SK-N-SH treated with all-trans-retinoic acid at 6 μM for 48 hours (cell line): ENCODE measurements at regions not wholly inside any gene's neighbourhood (a gene's known extent, or its start where the extent isn't known, plus 50 kb on each side); places are given as distances from the start of the nearest gene placed in this dataset.
"Not testable (repeated sequence)": the region's sequence is repeated elsewhere in the genome, so short reads cannot be mapped to it uniquely, and the experiment has no call there.

ENCODE experiments used
- ATAC-seq: fragments of 200-7000 bp; cut with Tn5 transposase; 3 replicates; pipeline ENCODE4 v1.9.1; 2020; ENCODE audit warnings: mild to moderate bottlenecking, moderate library complexity
- ARNTL ChIP-seq: fragments of 450-650 bp; formaldehyde crosslinking; IDR thresholded peaks from 2 replicates; pipeline ENCODE4 v1.5.0; 2020; ENCODE audit warnings: low read depth, mild to moderate bottlenecking, moderate library complexity, borderline replicate concordance
- BACH2 ChIP-seq: fragments of 250-450 bp; sonication (Bioruptor Pico); IDR thresholded peaks from 2 replicates; pipeline ENCODE4 v1.9.0; 2021; ENCODE audit warnings: mild to moderate bottlenecking, borderline replicate concordance
- CSDC2 ChIP-seq: fragments of 250-450 bp; sonication (Bioruptor Pico); IDR thresholded peaks from 2 replicates; pipeline ENCODE4 v1.5.0; 2020; ENCODE audit warnings: mild to moderate bottlenecking, moderate library complexity
- ESRRG ChIP-seq: fragments of 250-450 bp; sonication (Bioruptor Pico); IDR thresholded peaks from 2 replicates; pipeline ENCODE4 v1.6.1; 2021; ENCODE audit warnings: mild to moderate bottlenecking
- GLIS3 ChIP-seq: fragments of 250-450 bp; sonication (Bioruptor Pico); IDR thresholded peaks from 2 replicates; pipeline ENCODE4 v1.5.0; 2020; ENCODE audit warnings: mild to moderate bottlenecking, moderate library complexity
- ISL1 ChIP-seq: fragments of 250-450 bp; sonication (Bioruptor Pico); IDR thresholded peaks from 2 replicates; pipeline ENCODE4 v2.1.2; 2022; ENCODE audit warnings: mild to moderate bottlenecking, moderate library complexity
- OSR1 ChIP-seq: fragments of 250-450 bp; sonication (Bioruptor Pico); IDR thresholded peaks from 2 replicates; pipeline ENCODE4 v1.8.0; 2022; ENCODE audit warnings: moderate library complexity, mild to moderate bottlenecking, inconsistent platforms
- PPARA ChIP-seq: fragments of 250-450 bp; sonication (Bioruptor Pico); IDR thresholded peaks from 2 replicates; pipeline ENCODE4 v1.5.0; 2020; ENCODE audit warnings: mild to moderate bottlenecking, borderline replicate concordance
- RARB ChIP-seq: fragments of 250-450 bp; sonication (Bioruptor Pico); IDR thresholded peaks from 2 replicates; pipeline ENCODE4 v1.8.0; 2021; ENCODE audit warnings: mild to moderate bottlenecking, moderate library complexity
- SNAI2 ChIP-seq: fragments of 250-450 bp; sonication (Bioruptor Pico); IDR thresholded peaks from 2 replicates; pipeline ENCODE4 v1.5.0; 2020; ENCODE audit warnings: mild to moderate bottlenecking, moderate library complexity
- TOX ChIP-seq: fragments of 250-450 bp; sonication (Bioruptor Pico); IDR thresholded peaks from 2 replicates; pipeline ENCODE4 v1.8.0; 2021; ENCODE audit warnings: mild to moderate bottlenecking, moderate library complexity, borderline replicate concordance
- ZC3H10 ChIP-seq: fragments of 250-450 bp; sonication (Bioruptor Pico); IDR thresholded peaks from 2 replicates; pipeline ENCODE4 v1.5.1; 2021; ENCODE audit warnings: mild to moderate bottlenecking, moderate library complexity
- ZFP3 ChIP-seq: fragments of 250-450 bp; sonication (Bioruptor Pico); IDR thresholded peaks from 2 replicates; pipeline ENCODE4 v1.5.0; 2020; ENCODE audit warnings: mild to moderate bottlenecking, moderate library complexity
- ZFP30 ChIP-seq: fragments of 450-650 bp; formaldehyde crosslinking; IDR thresholded peaks from 2 replicates; pipeline ENCODE4 v1.5.0; 2022; ENCODE audit warnings: mild to moderate bottlenecking, moderate library complexity
- ZNF565 ChIP-seq: fragments of 450-650 bp; formaldehyde crosslinking; conservative IDR thresholded peaks from 2 replicates; pipeline ENCODE4 v1.5.0; 2020; ENCODE audit warnings: low read depth, mild to moderate bottlenecking, moderate library complexity
- ZNF70 ChIP-seq: fragments of 450-650 bp; formaldehyde crosslinking; IDR thresholded peaks from 2 replicates; pipeline ENCODE4 v1.5.0; 2020; ENCODE audit warnings: mild to moderate bottlenecking, moderate library complexity
- TF ChIP-seq, protein P1 (sequence below): fragments of 250-450 bp; sonication (Bioruptor Pico); IDR thresholded peaks from 2 replicates; pipeline ENCODE4 v1.5.0; 2020; ENCODE audit warnings: mild to moderate bottlenecking, moderate library complexity
- TF ChIP-seq, protein P2 (sequence below): fragments of 250-450 bp; sonication (Bioruptor Pico); IDR thresholded peaks from 2 replicates; pipeline ENCODE4 v1.8.0; 2020; ENCODE audit warnings: mild to moderate bottlenecking, moderate library complexity, borderline replicate concordance
- TF ChIP-seq, protein P3 (sequence below): fragments of 250-450 bp; sonication (Bioruptor Pico); IDR thresholded peaks from 2 replicates; pipeline ENCODE4 v1.5.1; 2020; ENCODE audit warnings: low read depth, mild to moderate bottlenecking, moderate library complexity
- TF ChIP-seq, protein P4 (sequence below): fragments of 250-450 bp; sonication (Bioruptor Pico); IDR thresholded peaks from 2 replicates; pipeline ENCODE4 v1.5.1; 2021; ENCODE audit warnings: mild to moderate bottlenecking, moderate library complexity
- TF ChIP-seq, protein P5 (sequence below): fragments of 250-450 bp; sonication (Bioruptor Pico); IDR thresholded peaks from 2 replicates; pipeline ENCODE4 v1.8.0; 2021; ENCODE audit warnings: low read depth, mild to moderate bottlenecking, moderate library complexity, borderline replicate concordance

DNA sequence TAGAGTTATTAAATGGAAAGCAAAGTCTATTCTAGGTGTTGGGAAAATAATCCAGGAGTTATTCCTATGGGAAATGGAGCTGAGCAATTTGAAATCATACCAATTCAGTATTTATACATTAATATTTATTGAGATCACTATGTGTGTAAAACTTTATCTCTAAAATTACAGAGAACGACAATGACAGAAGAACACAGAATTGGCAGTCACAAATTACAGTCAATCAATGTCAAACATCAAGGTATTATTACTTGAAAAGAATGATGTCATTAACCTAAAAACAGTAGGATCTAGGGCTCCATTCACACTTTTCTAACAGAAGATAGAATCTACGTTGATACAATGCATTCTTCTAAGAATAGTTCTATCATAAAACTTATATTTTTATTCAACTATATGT lies 154.9 kb upstream of the GJE1 start:
- no peak for ATAC-seq
- no peak for TF ChIP-seq PPARA (CRISPR knock-in tag)
- no peak for TF ChIP-seq CSDC2 (CRISPR knock-in tag)
- TF ChIP-seq RARB (CRISPR knock-in tag) = no peak
- TF ChIP-seq SNAI2 = no peak

DNA sequence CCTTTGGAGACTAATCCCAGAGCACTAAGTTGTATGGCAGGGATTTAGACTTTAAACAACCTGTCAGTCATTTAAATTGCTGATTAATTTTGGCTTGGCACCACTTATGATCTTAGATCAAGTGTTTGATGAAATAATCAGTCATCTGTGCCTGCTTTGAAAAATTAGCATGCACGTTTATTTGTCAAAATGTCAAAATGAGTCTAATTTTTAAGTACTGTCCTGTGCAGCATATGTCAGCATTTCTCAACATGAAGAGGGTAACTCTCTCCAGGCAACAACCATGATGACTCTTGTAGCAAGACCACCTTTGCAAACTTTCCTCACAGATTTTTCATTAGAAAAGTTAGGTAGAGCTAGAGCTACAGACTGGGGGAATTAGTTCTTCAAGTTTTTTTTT lies 155.7 kb upstream of the GJE1 start:
- TF ChIP-seq, protein P1, sequence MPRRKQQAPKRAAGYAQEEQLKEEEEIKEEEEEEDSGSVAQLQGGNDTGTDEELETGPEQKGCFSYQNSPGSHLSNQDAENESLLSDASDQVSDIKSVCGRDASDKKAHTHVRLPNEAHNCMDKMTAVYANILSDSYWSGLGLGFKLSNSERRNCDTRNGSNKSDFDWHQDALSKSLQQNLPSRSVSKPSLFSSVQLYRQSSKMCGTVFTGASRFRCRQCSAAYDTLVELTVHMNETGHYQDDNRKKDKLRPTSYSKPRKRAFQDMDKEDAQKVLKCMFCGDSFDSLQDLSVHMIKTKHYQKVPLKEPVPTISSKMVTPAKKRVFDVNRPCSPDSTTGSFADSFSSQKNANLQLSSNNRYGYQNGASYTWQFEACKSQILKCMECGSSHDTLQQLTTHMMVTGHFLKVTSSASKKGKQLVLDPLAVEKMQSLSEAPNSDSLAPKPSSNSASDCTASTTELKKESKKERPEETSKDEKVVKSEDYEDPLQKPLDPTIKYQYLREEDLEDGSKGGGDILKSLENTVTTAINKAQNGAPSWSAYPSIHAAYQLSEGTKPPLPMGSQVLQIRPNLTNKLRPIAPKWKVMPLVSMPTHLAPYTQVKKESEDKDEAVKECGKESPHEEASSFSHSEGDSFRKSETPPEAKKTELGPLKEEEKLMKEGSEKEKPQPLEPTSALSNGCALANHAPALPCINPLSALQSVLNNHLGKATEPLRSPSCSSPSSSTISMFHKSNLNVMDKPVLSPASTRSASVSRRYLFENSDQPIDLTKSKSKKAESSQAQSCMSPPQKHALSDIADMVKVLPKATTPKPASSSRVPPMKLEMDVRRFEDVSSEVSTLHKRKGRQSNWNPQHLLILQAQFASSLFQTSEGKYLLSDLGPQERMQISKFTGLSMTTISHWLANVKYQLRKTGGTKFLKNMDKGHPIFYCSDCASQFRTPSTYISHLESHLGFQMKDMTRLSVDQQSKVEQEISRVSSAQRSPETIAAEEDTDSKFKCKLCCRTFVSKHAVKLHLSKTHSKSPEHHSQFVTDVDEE = no peak
- TF ChIP-seq GLIS3 (CRISPR knock-in tag) (no peak), ZNF565 (CRISPR knock-in tag) (no peak), SNAI2 (no peak), ARNTL (CRISPR knock-in tag) (no peak), BACH2 (no peak), OSR1 (CRISPR knock-in tag) (no peak), CSDC2 (CRISPR knock-in tag) (no peak), ESRRG (CRISPR knock-in tag) (no peak), ZFP3 (CRISPR knock-in tag) (no peak), TOX (no peak), ZNF70 (CRISPR knock-in tag) (no peak), ISL1 (CRISPR knock-in tag) (no peak), RARB (CRISPR knock-in tag) (no peak), ZFP30 (no peak)
- TF ChIP-seq, protein P2, sequence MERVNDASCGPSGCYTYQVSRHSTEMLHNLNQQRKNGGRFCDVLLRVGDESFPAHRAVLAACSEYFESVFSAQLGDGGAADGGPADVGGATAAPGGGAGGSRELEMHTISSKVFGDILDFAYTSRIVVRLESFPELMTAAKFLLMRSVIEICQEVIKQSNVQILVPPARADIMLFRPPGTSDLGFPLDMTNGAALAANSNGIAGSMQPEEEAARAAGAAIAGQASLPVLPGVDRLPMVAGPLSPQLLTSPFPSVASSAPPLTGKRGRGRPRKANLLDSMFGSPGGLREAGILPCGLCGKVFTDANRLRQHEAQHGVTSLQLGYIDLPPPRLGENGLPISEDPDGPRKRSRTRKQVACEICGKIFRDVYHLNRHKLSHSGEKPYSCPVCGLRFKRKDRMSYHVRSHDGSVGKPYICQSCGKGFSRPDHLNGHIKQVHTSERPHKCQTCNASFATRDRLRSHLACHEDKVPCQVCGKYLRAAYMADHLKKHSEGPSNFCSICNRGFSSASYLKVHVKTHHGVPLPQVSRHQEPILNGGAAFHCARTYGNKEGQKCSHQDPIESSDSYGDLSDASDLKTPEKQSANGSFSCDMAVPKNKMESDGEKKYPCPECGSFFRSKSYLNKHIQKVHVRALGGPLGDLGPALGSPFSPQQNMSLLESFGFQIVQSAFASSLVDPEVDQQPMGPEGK (CRISPR knock-in tag) = no peak
- TF ChIP-seq, protein P3, sequence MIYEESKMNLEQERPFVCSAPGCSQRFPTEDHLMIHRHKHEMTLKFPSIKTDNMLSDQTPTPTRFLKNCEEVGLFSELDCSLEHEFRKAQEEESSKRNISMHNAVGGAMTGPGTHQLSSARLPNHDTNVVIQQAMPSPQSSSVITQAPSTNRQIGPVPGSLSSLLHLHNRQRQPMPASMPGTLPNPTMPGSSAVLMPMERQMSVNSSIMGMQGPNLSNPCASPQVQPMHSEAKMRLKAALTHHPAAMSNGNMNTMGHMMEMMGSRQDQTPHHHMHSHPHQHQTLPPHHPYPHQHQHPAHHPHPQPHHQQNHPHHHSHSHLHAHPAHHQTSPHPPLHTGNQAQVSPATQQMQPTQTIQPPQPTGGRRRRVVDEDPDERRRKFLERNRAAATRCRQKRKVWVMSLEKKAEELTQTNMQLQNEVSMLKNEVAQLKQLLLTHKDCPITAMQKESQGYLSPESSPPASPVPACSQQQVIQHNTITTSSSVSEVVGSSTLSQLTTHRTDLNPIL = no peak
- TF ChIP-seq, protein P4, sequence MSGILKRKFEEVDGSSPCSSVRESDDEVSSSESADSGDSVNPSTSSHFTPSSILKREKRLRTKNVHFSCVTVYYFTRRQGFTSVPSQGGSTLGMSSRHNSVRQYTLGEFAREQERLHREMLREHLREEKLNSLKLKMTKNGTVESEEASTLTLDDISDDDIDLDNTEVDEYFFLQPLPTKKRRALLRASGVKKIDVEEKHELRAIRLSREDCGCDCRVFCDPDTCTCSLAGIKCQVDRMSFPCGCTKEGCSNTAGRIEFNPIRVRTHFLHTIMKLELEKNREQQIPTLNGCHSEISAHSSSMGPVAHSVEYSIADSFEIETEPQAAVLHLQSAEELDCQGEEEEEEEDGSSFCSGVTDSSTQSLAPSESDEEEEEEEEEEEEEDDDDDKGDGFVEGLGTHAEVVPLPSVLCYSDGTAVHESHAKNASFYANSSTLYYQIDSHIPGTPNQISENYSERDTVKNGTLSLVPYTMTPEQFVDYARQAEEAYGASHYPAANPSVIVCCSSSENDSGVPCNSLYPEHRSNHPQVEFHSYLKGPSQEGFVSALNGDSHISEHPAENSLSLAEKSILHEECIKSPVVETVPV (CRISPR knock-in tag) = no peak
- TF ChIP-seq, protein P5, sequence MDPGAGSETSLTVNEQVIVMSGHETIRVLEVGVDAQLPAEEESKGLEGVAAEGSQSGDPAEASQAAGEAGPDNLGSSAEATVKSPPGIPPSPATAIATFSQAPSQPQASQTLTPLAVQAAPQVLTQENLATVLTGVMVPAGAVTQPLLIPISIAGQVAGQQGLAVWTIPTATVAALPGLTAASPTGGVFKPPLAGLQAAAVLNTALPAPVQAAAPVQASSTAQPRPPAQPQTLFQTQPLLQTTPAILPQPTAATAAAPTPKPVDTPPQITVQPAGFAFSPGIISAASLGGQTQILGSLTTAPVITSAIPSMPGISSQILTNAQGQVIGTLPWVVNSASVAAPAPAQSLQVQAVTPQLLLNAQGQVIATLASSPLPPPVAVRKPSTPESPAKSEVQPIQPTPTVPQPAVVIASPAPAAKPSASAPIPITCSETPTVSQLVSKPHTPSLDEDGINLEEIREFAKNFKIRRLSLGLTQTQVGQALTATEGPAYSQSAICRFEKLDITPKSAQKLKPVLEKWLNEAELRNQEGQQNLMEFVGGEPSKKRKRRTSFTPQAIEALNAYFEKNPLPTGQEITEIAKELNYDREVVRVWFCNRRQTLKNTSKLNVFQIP = no peak
- ATAC-seq = no peak

DNA sequence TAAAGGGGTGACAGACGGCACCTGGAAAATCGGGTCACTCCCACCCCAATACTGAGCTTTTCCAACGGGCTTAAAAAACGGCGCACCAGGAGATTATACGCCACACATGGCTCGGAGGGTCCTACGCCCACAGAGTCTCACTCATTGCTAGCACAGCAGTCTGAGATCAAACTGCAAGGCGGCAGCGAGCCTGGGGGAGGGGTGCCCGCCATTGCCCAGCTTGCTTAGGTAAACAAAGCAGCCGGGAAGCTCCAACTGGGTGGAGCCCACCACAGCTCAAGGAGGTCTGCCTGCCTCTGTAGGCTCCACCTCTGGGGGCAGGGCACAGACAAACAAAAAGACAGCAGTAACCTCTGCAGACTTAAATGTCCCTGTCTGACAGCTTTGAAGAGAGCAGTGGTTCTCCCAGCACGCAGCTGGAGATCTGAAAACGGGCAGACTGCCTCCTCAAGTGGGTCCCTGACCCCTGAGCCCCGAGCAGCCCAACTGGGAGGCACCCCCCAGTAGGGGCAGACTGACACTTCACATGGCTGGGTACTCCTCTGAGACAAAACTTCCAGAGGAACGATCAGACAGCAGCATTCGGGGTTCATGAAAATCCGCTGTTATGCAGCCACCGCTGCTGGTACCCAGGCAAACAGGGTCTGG lies 162.8 kb upstream of the GJE1 start:
- ATAC-seq = not testable (repeated sequence)

DNA sequence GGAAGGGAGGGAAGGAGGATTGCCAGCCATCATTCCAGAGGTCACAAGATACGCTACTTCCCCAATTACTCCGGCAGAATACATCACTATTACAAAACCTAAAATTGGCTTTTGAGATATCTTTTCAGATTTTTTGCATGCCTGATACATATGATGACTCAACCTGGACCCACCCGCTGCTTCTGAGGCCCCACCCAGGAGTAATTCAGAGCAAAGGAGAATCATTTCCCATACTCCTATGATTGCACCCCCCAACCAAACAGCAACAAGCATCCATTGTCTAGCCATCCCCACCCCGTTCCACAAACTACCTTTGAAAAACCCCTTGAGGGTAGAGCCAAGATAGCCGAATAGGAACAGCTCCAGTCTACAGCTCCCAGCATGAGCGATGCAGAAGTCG lies 163.5 kb upstream of the GJE1 start:
- TF ChIP-seq BACH2 (no peak), ZC3H10 (no peak)

More for the DNA sequence above, 163.5 kb upstream of the GJE1 start:
- peak; percentile 57 for ATAC-seq
